GM23248 (cell line): ENCODE measurements at regions not wholly inside any gene's neighbourhood (a gene's known extent, or its start where the extent isn't known, plus 50 kb on each side); places are given as distances from the start of the nearest gene placed in this dataset.

ENCODE experiments used
- EZH2 ChIP-seq: fragments of 200-600 bp; sonication (generic); IDR thresholded peaks from 2 replicates; pipeline ENCODE4 v1.6.1; 2018; ENCODE audit warnings: antibody characterized with exemption, mild to moderate bottlenecking; ENCODE audit not compliant: insufficient read depth, poor library complexity, severe bottlenecking
- EZH2phosphoT487 ChIP-seq: fragments of 200-600 bp; sonication (generic); IDR thresholded peaks from 2 replicates; pipeline ENCODE4 v1.6.1; 2018; ENCODE audit warnings: antibody characterized with exemption, moderate library complexity, mild to moderate bottlenecking, low read depth; ENCODE audit not compliant: insufficient read depth

DNA sequence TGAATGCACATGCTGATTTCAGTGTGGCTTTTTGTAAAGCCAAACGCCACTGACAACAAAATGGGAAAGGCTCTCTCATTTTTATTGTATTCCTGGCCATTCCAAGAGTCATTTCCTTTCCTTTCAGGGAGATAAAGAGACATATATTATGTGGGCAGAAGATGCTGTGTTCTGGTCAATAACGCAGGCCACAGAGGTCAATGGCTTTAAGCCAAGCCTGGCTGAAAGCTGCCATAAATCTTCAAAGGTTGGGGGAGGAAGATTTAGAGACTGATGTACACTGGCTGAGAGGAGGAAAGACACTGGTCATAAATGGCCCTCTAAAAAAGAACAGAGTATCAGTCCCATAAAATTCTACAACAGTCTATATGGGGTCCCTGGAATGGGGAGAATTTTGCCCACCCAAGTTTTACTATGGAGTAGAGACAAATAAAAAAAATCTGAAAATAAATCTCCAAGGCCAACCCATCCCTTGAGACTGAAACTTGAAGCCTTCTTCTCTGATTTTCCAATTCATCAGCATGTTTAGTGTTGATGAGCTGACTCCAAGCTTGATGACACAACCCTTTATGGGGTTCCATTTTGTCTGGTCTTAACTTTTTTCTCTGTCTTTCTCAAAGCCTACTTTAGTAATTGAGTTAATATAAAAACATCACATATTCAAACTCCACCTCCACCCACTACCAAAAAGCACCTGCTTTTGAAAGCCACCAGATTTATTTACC lies 152.1 kb upstream of the SLC24A2 start:
- no peak for TF ChIP-seq EZH2phosphoT487
- TF ChIP-seq EZH2: no peak
